Neutrophil (primary cell): ENCODE measurements at regions not wholly inside any gene's neighbourhood (a gene's known extent, or its start where the extent isn't known, plus 50 kb on each side); places are given as distances from the start of the nearest gene placed in this dataset.

Experiments used
- H3K27ac ChIP-seq: fragments of 200-600 bp; sonication (generic); 2 replicates; pipeline ENCODE4 v1.5.1; 2016; ENCODE audit warnings: mild to moderate bottlenecking, moderate library complexity
- H3K27me3 ChIP-seq: fragments of 200-600 bp; sonication (generic); 2 replicates; pipeline ENCODE4 v1.6.0; 2016; ENCODE audit warnings: mild to moderate bottlenecking
- H3K36me3 ChIP-seq: fragments of 200-600 bp; sonication (generic); 2 replicates; pipeline ENCODE4 v1.5.1; 2017
- H3K4me1 ChIP-seq, 2 experiments: fragments of 200-600 bp in 1 of 2; sonication (generic) in 1 of 2; 1 replicate in 1 of 2; 2 replicates in 1 of 2; pipeline versions ENCODE4 v1.5.1 to v1.6.1; 2013 to 2016; ENCODE audit warnings: low read depth in 1 of 2, low read length in 1 of 2, mild to moderate bottlenecking in 1 of 2, moderate library complexity in 1 of 2; ENCODE audit not compliant: control insufficient read depth in 1 of 2, insufficient read depth in 1 of 2
- H3K4me3 ChIP-seq, 2 experiments: fragments of 200-600 bp in 1 of 2; sonication (generic) in 1 of 2; 1 replicate in 1 of 2; 2 replicates in 1 of 2; pipeline ENCODE4 v1.5.1; 2013 to 2016; ENCODE audit warnings: low read depth in 1 of 2, low read length in 1 of 2, mild to moderate bottlenecking in 1 of 2, moderate library complexity in 1 of 2
- H3K9me3 ChIP-seq: fragments of 200-600 bp; sonication (generic); 2 replicates; pipeline ENCODE4 v1.5.1; 2016
- TF ChIP-seq, protein P1 (sequence below): fragments of 200-600 bp; sonication (generic); IDR thresholded peaks from 2 replicates; pipeline ENCODE4 v1.5.1; 2016; ENCODE audit warnings: antibody characterized with exemption

DNA sequence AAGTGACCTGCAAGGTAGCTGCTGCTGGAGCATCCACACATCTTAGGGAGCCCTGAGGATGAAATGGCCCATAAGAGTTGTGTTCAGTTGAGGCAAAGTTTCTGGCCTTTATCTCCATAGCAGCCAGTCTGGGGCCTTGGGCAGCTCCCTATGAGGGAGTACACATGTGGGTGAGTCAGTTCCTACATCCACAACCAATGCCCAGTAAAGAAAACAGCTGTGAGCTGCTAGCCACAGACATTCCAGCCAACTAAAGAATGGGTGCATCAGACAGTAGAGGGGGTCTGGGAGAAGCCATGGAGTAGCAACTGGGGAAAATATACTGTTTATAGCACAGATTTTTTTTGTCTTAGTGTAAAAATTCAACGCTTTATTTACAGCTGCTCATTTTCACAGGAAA lies 720.7 kb downstream of the TLE1 start:
- no peak overlapping the region for H3K27ac ChIP-seq
- H3K9me3 ChIP-seq: no peaks in the 10 kb centered on the region
- no peak overlapping the region for H3K4me3 ChIP-seq
- H3K36me3 ChIP-seq: no peaks in the 10 kb centered on the region
- no peaks in the 10 kb centered on the region for H3K27me3 ChIP-seq
- H3K4me1 ChIP-seq: no peaks in the 10 kb centered on the region
- TF ChIP-seq, protein P1, sequence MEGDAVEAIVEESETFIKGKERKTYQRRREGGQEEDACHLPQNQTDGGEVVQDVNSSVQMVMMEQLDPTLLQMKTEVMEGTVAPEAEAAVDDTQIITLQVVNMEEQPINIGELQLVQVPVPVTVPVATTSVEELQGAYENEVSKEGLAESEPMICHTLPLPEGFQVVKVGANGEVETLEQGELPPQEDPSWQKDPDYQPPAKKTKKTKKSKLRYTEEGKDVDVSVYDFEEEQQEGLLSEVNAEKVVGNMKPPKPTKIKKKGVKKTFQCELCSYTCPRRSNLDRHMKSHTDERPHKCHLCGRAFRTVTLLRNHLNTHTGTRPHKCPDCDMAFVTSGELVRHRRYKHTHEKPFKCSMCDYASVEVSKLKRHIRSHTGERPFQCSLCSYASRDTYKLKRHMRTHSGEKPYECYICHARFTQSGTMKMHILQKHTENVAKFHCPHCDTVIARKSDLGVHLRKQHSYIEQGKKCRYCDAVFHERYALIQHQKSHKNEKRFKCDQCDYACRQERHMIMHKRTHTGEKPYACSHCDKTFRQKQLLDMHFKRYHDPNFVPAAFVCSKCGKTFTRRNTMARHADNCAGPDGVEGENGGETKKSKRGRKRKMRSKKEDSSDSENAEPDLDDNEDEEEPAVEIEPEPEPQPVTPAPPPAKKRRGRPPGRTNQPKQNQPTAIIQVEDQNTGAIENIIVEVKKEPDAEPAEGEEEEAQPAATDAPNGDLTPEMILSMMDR: no peak

DNA sequence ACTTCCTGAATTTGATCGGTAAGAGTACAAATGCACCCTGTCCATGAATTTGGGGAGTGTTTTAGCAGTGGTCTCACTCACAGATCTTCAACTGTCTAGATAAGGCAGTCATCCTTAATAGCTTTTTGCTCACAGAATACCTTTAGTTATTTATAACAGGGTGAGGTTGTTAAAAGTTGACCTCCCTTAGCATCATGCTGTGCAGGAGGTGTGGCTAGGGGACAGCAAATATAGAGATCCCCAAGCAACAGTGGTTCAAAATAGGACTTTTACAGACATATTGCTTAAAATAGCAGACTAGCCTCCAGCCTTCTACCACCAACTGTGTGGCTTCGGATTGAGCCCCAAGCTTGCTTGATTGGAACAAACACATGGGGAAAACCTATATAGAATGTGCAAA lies 724.4 kb downstream of the TLE1 start:
- no peaks in the 10 kb centered on the region for H3K9me3 ChIP-seq
- H3K27ac ChIP-seq: no peak overlapping the region
- H3K4me3 ChIP-seq: no peak overlapping the region
- TF ChIP-seq, protein P1: no peak
- H3K36me3 ChIP-seq: no peaks in the 10 kb centered on the region
- no peaks in the 10 kb centered on the region for H3K4me1 ChIP-seq
- no peaks in the 10 kb centered on the region for H3K27me3 ChIP-seq

DNA sequence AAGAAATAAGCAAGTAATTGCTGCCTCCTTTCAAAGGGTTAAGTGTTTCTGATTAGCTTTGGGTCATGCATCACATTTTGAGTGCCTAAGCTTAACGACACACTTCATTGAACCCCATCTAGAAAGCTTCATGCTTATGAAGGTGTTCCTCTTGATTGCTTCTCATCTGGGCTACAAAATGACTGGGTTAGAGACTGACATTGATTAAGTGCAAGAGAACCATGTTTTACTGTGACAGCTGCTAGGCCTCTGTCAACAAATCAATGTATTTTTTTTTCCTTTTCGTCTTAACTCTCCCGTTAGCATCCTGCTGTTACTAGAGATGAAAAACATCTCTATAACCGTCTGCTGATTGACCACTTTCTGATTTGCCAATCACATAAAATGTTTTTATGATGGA lies 725.0 kb downstream of the TLE1 start:
- TF ChIP-seq, protein P1: no peak
- H3K9me3 ChIP-seq: no peaks in the 10 kb centered on the region
- H3K36me3 ChIP-seq: no peaks in the 10 kb centered on the region
- no peak overlapping the region for H3K4me3 ChIP-seq
- no peaks in the 10 kb centered on the region for H3K4me1 ChIP-seq
- H3K27ac ChIP-seq: no peak overlapping the region
- H3K27me3 ChIP-seq: no peaks in the 10 kb centered on the region

DNA sequence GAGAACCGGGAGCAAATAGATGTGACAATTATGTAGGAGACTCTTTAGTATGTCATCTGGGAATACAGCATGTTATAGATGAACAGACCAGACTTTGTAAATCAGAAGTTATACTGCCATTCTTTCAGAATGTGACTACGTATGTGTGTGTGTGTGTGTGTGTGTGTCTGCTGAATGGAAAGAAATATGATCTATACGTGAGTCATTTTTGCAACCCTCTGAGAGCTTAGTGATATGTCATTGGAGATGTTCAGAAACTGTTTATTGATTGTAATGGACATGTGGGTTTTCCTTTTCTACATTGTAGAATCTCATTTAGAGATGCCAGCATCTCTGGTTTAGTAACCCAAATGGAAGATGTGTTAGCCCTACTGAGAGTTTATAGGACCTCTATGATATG lies 731.5 kb downstream of the TLE1 start:
- no peaks in the 10 kb centered on the region for H3K9me3 ChIP-seq
- no peak overlapping the region for H3K27ac ChIP-seq
- no peaks in the 10 kb centered on the region for H3K27me3 ChIP-seq
- H3K4me3 ChIP-seq: no peak overlapping the region
- TF ChIP-seq, protein P1: no peak
- no peaks in the 10 kb centered on the region for H3K36me3 ChIP-seq
- no peaks in the 10 kb centered on the region for H3K4me1 ChIP-seq

DNA sequence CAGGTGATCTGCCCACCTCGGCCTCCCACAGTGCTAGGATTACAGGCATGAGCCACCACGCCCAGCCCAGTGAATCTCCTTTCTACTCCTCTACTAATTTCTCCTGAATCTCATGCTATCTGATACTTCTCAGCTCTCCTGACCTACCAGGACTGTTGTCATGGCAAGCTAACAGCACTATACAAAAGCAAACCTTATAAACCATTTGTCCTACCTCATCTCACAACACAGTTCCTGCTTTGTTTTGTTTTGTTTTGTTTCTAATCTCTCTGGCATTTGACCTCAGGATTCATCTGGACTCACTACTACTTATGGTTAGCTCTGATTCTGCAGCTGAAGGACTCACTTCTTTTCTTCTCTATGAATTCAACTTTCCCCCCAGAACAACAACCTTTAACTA lies 734.8 kb downstream of the TLE1 start:
- Histone ChIP-seq H3K27ac (no peak overlapping the region), H3K36me3 (no peaks in the 10 kb centered on the region), H3K9me3 (no peaks in the 10 kb centered on the region), H3K4me3 (no peak overlapping the region), H3K27me3 (no peaks in the 10 kb centered on the region), H3K4me1 (no peaks in the 10 kb centered on the region)
- TF ChIP-seq, protein P1: no peak

DNA sequence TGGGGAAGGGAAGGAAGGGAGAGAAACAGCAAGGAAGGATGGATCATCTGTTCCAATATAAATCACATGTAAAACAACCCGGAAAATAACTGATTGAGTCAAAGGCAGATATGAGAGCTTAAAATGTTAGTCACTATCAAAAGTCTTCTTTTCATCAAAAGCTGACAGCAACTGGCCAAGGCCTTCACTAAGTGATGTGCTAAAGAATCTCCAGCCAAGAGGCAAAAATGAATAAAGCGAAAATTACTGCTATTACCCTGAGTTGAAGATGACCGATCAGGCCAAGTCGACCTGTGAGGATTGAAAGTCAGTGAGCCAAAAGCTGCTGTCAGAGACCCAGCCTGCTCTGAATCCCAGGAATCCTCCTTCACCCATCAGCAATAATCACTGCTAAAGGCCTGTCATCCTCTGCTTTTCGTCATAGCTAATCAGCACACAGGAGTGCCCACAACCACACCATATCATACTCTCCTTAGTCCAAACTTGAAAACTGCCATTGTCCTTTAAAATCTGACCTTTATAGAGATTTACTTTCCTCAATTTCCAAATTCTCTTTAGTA lies 736.9 kb downstream of the TLE1 start:
- H3K9me3 ChIP-seq: no peaks in the 10 kb centered on the region
- H3K27ac ChIP-seq: no peak overlapping the region
- TF ChIP-seq, protein P1: no peak
- H3K36me3 ChIP-seq: no peaks in the 10 kb centered on the region
- no peak overlapping the region for H3K4me3 ChIP-seq
- no peaks in the 10 kb centered on the region for H3K4me1 ChIP-seq
- H3K27me3 ChIP-seq: no peaks in the 10 kb centered on the region
